IPS DF 19.7 (cell line): ENCODE measurements at regions not wholly inside any gene's neighbourhood (a gene's known extent, or its start where the extent isn't known, plus 50 kb on each side); places are given as distances from the start of the nearest gene placed in this dataset.

ENCODE experiments used
- DNase-seq: peaks from one replicate; pipeline ENCODE4 v3.0.0-alpha.2; 2013; ENCODE audit warnings: low read depth, low spot score

DNA sequence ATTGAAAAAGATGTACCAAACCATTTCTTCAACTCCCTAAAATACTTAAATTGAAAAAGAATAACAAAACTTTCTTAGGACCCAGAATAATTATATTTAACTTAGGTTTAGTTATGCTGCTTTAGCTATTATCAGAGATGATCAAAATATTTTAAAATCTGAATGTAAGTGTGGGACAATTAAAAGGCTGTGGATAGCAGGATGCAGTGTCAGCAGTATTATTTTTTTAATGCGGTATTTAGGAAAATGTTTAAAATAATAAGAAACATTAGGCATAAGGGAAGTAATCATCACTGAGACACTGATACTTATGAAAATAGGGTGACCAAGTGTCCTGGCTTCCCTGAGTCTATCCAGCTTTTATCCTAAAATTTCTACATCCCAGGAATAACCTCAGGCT lies 161.5 kb upstream of the PTCHD4 start:
- no peak for DNase-seq

DNA sequence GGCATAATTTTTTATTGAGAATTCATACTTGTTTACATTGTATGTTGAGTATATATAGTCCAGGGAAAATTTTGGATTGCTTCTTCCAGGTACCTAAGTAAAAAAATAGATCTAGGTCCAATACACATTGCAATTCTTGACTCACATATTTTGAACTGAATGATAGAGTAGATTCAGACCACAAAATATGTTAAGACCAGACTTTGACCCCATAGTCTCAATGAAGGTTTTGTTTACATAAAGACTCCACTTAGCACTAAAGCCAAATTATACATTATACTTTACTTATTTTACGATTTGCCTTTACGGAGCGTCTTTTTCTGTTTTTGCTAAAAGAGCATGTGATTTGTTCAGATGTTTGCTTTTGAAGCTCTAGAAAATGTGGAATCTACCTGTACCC lies 144.1 kb upstream of the PTCHD4 start:
- no peak for DNase-seq

- no peak for DNase-seq
Observed at GRCh38 chr6:48249071-48249470, 138.1 kb upstream of the PTCHD4 start.

GRCh38 chr6:48243071-48243470 lies 132.1 kb upstream of the PTCHD4 start:
- no peak for DNase-seq

GRCh38 chr6:48240287-48240686 lies 129.3 kb upstream of the PTCHD4 start:
- no peak for DNase-seq

GRCh38 chr6:48236375-48236774 lies 125.4 kb upstream of the PTCHD4 start:
- no peak for DNase-seq

DNA sequence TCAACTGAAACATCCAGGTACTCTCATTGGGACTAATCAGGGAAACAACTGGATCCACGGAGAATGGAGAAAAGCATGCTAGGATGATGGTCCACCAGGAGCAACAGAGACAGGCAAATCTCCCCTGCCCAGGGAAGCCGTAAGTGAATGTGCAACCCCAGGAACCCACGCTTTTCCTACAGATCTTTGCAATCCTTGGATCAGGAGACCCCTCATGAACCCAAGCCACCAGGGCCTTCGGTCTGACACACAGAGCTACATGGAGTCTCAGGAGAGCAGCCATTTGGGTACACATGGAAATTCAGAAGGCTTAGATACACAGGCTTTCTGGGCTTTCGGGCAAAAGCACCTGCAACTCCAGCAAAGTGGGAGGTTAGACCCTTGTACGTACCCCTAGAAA lies 122.1 kb upstream of the PTCHD4 start:
- no peak for DNase-seq

- DNase-seq: no peak
Observed at GRCh38 chr6:48229841-48230240, 118.8 kb upstream of the PTCHD4 start.

DNA sequence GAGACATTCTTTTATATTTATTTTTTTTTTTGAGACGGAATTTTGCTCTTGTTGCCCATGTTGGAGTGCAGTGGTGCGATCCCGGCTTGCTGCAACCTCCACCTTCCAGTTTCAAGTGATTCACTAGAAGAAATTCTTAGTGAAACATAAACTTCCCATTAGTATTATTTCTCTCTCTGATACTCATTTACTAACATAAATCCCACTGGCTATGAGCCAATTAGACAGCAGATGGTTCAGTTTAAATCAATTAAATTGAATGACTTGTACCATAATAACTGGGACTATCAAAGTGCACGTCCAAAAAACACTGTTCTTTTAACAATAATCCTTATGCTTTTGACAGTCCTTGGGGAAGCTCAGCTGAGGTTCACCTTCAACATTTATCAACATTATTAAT lies 111.2 kb upstream of the PTCHD4 start:
- DNase-seq: no peak

- DNase-seq: no peak
Observed at GRCh38 chr6:48213076-48213788, 102.2 kb upstream of the PTCHD4 start.

- DNase-seq: no peak
Observed at GRCh38 chr6:48212501-48212900, 101.5 kb upstream of the PTCHD4 start.

GRCh38 chr6:48206091-48206490 lies 95.1 kb upstream of the PTCHD4 start:
- DNase-seq: no peak

DNA sequence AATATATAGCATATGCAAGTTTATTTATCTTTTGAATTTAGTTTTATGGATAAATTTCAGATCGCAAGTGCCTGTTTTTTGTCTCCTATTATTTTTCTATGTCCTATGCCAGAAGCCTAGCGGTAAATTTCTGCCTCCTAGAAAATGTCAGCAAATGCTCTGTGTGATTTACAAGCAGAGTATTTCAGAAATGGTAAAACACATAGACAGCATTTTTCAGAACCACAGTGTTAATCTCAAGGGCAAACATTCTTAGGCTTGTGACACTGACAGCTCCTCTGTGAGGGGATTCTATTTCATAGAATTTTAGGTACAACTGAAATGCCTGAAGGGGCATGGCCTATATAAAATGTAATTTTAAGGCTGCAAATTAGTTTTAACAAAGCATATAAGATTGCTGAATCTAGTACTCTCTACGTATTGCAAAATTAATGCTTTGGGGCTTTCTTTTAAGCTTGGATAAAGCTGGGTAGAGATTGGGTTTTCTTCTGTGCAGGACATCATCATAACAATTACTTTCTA lies 89.9 kb upstream of the PTCHD4 start:
- DNase-seq: no peak

DNA sequence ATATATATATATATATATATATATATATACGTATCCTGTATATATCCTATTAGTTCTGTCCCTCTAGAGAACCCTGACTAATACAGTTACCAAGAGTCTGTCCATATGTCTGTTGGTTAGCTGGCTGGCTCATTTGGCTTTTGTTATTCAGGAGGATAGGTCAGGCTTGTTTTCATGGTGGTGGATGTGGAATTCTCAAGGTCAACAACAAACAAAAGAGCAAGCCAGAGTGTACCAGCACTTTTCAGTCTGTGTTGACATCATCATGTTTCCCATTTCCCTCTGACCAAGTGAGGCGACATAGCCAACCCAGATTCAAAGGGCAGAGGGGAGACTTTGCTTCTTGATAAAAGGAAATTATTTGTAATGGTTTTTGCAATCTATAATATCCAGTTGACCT lies 88.5 kb upstream of the PTCHD4 start:
- no peak for DNase-seq

DNA sequence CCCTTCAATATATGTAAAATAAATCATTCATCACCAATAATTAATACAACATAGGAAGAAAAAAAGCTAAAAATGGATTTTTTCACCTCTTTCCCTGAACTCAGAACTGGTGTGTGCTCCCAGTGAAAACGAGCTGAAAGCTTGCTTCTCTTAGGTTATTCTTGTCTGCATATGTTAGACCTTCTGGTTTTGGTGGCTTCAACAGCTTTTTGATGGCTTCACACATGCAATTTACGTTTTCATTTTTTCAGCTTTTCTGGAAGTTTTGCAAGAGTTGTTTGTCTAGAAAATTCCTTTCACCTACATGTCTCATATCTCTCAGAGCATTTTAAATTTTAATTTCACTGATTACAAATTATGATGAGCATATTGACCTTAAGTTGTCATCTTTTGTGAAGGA lies 86.9 kb upstream of the PTCHD4 start:
- no peak for DNase-seq

DNA sequence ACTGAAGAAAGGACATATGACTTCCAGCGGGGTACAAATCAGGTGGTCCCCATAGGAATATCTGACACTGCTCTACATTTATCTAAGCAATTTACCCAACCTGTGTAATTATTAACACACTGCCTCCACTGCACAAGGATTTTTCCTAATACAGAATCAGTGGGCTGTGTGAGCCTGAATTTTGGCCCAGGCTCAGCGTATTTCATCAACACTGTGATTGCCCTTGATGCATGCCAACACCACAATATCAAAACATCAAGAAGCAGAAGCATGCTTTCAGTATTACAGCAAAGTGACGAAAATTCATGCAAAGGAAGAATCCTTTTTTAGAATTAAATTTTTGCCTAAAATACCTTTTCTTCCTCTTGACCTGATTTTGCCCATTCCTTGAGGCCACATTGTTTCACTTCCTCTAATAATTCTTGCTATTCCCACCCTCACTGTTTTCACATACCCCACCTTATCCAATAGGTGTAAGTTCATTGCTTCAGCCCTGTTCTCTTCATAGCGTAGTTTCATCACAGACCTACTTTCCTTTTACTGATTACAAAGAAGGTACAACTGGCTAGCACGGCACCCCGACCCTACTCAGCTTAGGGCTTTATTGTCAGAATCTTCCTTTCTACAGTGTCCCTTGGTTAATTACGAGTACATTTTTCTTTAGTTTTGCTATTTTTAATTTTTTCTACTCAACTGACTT lies 83.7 kb upstream of the PTCHD4 start:
- DNase-seq: no peak

GRCh38 chr6:48188158-48188557 lies 77.2 kb upstream of the PTCHD4 start:
- no peak for DNase-seq

- DNase-seq: peak; percentile 7
Observed at GRCh38 chr6:48186746-48187145, 75.7 kb upstream of the PTCHD4 start.

DNA sequence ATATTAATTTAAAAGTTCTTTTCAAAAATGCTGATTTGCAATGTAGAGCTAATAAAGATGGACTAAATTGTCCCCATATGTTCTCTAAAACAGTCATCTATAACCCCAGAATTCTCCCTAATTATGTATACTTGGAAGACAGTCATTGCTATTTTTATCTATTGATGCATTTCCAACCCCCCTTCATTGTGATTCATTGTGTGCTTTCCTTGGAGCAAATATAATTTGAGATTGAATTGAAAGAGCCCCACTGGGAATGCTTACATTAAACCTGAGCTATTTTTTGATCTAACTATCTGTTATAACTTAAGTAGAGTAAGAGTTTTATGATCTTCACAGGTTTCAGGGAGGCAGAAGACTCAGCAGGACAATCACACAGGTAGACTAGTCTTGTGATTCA lies 73.7 kb upstream of the PTCHD4 start:
- no peak for DNase-seq

- DNase-seq: no peak
Observed at GRCh38 chr6:48183811-48184605, 73.0 kb upstream of the PTCHD4 start.

GRCh38 chr6:48183178-48183577 lies 72.2 kb upstream of the PTCHD4 start:
- DNase-seq: no peak

DNA sequence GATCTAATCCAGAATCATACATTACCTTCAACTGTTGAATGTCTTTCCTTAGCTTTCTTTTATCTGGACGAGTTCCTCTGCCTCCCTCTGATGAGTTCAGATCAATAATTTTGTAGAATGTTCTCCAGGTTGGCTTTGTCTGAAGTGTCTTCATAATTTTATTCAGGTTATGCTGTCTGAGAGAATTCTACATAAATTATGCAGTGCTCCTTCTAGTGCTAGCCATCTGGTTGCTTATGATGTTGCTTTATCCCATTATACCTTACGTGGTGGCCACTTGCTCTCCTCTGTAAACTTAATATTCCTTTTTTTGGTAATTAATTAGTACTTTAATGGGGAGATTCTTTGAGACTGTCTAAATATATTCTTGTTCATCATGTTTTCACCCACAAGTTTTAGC lies 67.7 kb upstream of the PTCHD4 start:
- no peak for DNase-seq
